Lower leg skin (tissue), 4 donors: ENCODE measurements at regions not wholly inside any gene's neighbourhood (a gene's known extent, or its start where the extent isn't known, plus 50 kb on each side); places are given as distances from the start of the nearest gene placed in this dataset.
A peak's percentile ranks its signal among the peaks of the same experiment; 100 is the strongest.

ENCODE experiments used
- DNase-seq, 2 donors: peaks; one replicate each; pipeline ENCODE4 v3.0.0-alpha.2; 2019; ENCODE audit warnings: low spot score in 2 of 2
- H3K4me3 ChIP-seq: fragments of 200-600 bp; sonication (generic); 2 replicates; pipeline ENCODE4 v1.5.1; 2017; ENCODE audit warnings: mild to moderate bottlenecking, low read depth; ENCODE audit not compliant: poor library complexity, severe bottlenecking
- POLR2A ChIP-seq, 2 donors: fragments of 450-650 bp; IDR thresholded peaks; one replicate each; pipeline ENCODE4 v1.6.1; 2016 to 2017; ENCODE audit warnings: antibody characterized with exemption in 2 of 2, mild to moderate bottlenecking in 1 of 2, moderate library complexity in 1 of 2
- WGBS, 2 donors: methylation state at CpG; one replicate each; pipeline ENCODE4 v1.1.5; 2018; 5-methylcytosine and 5-hydroxymethylcytosine counted together
- intact Hi-C: fragments of 100-400 bp; cut with DNase I; formaldehyde crosslinking; loops from one replicate; pipeline ENCODE4 v1.15.0; 2023; ENCODE audit warnings: low total_unique reads
- TF ChIP-seq, protein P1 (sequence below), 3 donors: fragments of 450-650 bp; IDR thresholded peaks; one replicate each; pipeline ENCODE4 v1.5.1; 2016; ENCODE audit warnings: antibody characterized with exemption in 3 of 3, mild to moderate bottlenecking in 3 of 3, moderate library complexity in 2 of 3

DNA sequence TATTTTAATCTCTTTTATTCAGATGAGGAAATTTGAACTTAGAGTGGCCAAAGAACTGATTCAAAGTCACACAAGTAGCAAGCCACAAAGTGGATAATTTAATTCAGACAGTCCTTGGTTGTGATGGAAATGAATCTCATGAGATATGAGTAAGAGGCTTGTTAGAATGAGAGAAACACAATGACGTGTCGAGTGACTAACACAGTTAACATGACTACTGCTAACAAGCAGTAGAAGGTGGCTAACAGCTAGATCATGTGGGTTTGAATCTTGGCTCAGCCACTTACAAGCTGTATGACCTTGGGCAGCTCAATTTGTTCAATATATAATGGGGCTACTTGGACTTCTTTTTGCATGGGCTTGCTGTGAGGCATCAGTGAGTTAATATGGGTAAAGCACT is 104.5 kb upstream of the LMO4 start:
- DNase-seq: peak in 1 of 2 donors; percentile 21
- WGBS, 2 donors: 32 to 54% methylated on average over 2 of the region's 2 CpGs
- no peak for TF ChIP-seq POLR2A (IDR thresholded peaks at IDR 0.05)
- TF ChIP-seq, protein P1, sequence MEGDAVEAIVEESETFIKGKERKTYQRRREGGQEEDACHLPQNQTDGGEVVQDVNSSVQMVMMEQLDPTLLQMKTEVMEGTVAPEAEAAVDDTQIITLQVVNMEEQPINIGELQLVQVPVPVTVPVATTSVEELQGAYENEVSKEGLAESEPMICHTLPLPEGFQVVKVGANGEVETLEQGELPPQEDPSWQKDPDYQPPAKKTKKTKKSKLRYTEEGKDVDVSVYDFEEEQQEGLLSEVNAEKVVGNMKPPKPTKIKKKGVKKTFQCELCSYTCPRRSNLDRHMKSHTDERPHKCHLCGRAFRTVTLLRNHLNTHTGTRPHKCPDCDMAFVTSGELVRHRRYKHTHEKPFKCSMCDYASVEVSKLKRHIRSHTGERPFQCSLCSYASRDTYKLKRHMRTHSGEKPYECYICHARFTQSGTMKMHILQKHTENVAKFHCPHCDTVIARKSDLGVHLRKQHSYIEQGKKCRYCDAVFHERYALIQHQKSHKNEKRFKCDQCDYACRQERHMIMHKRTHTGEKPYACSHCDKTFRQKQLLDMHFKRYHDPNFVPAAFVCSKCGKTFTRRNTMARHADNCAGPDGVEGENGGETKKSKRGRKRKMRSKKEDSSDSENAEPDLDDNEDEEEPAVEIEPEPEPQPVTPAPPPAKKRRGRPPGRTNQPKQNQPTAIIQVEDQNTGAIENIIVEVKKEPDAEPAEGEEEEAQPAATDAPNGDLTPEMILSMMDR (IDR thresholded peaks at IDR 0.05): no peak
- intact Hi-C loops: no loop called here
- H3K4me3 ChIP-seq: no peak overlapping the region

- WGBS, 2 donors: 84 to 86% methylated on average over 3 of the region's 3 CpGs
- H3K4me3 ChIP-seq: no peak overlapping the region
- intact Hi-C loops: no loop called here
- no peak for DNase-seq
- TF ChIP-seq, protein P1 (IDR thresholded peaks at IDR 0.05): no peak
- no peak for TF ChIP-seq POLR2A (IDR thresholded peaks at IDR 0.05)
Measured at GRCh38 chr1:87225171-87225570, 103.5 kb upstream of the LMO4 start.

DNA sequence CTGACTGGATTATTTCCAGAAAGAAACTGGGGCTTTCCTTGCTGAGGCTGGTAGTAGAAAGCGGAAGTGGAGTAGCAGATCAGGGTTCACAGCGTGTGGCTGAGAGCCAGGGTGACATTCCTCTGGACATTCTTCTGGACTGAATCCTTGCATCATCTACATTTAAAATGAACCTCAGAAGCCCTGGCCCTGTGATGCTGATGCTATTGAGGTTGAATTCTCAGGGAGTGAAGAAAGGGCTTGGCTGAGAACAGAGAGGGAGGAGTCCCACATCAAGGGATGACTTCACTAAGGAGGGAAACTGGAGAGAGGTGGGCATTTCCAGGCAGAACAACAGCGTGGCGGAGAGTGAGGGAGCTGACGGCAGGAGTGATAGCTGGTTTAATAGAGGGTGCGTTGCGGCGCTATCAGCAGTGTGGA is 102.3 kb upstream of the LMO4 start:
- 34 to 37% methylated on average over 8 of the region's 8 CpGs for WGBS, 2 donors
- H3K4me3 ChIP-seq: no peak overlapping the region
- intact Hi-C loops: no loop called here
- peak; percentile 24 to 87 for DNase-seq
- no peak for TF ChIP-seq POLR2A (IDR thresholded peaks at IDR 0.05)
- TF ChIP-seq, protein P1 (IDR thresholded peaks at IDR 0.05): no peak

DNA sequence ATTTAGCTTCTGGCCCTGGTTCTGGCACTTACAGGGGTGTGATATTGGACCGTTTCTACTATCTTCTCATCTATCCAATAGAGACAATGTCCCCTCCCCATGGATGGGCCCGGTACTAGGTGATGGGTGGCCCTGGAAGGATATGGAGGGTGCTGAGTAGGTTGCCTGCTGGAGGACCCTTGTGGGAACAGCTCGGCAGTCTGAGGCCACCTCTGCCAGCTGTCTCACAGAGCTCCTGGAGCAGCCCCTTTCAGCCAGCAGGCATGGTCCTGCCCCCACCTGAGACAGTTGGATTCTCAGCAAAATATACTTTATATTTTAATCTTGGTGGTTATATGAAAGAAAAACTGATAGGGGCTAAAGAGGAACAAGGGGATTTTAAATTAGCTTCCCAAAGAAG is 101.0 kb upstream of the LMO4 start:
- DNase-seq: no peak
- intact Hi-C loops: no loop called here
- no peak for TF ChIP-seq POLR2A (IDR thresholded peaks at IDR 0.05)
- TF ChIP-seq, protein P1 (IDR thresholded peaks at IDR 0.05): no peak
- no peak overlapping the region for H3K4me3 ChIP-seq
- WGBS, 2 donors: 90 to 93% methylated on average over 3 of the region's 3 CpGs

DNA sequence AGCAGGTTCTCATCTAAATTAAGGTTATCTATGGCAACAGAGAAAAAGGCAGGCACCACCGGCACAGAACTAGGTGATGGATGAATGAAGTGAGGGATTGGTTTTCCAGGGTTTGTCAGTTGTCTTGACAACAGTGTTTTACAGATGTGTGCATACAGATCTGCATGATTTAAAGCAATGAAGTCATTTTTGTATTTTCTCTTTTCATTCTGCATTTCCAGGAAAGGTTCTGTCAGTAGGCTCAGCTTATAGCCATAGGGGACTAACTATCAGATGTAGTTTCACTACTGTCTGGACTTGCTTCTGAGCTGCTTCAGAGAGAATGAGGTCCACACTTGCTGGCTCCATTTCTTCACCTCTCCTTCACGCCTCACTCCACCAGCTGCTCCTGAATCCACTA is 98.2 kb upstream of the LMO4 start:
- WGBS, 2 donors: 67 to 83% methylated on average over 2 of the region's 2 CpGs
- intact Hi-C loops: no loop called here
- no peak overlapping the region for H3K4me3 ChIP-seq
- no peak for DNase-seq
- no peak for TF ChIP-seq POLR2A (IDR thresholded peaks at IDR 0.05)
- TF ChIP-seq, protein P1 (IDR thresholded peaks at IDR 0.05): no peak

GRCh38 chr1:87231703-87232367 is 96.8 kb upstream of the LMO4 start:
- TF ChIP-seq POLR2A (IDR thresholded peaks at IDR 0.05): no peak
- TF ChIP-seq, protein P1 (IDR thresholded peaks at IDR 0.05): no peak
- DNase-seq: no peak
- no peak overlapping the region for H3K4me3 ChIP-seq
- WGBS, 2 donors: 84 to 85% methylated on average over 8 of the region's 8 CpGs
- intact Hi-C loops: no loop called here
